ENCODE measurements at regions not wholly inside any gene's neighbourhood (a gene's known extent, or its start where the extent isn't known, plus 50 kb on each side); places are given as distances from the start of the nearest gene placed in this dataset.

DNA sequence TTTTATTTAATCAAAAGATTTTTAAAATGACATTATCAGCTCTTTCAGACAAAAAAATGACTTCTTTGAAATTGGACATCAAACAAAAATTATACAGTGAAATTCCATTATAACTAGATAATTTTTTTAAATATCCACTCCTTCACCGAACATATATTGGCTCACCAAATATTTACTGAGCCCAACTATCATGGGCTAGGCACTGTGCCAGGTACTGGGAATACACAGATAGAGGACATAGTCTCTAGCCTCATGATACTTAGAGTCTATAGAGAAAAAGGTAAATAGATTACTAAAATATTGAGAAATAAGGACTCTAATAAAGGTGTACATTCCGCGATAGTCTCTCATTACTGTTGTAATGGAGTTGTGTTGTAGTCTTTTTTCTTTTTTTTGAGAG is 219.9 kb downstream of the SEC23A start:
- H3K36me3 Mint-ChIP-seq (ENCODE audit: low read depth), result no peaks in the 10 kb centered on the region
- intact Hi-C loops (cut with micrococcal nuclease), result no loop called here
- DNase-seq (ENCODE audit: low spot score), result no peak
- no peaks in the 10 kb centered on the region for H3K4me1 Mint-ChIP-seq (ENCODE audit: low read depth)
- H3K27ac Mint-ChIP-seq, result no peak overlapping the region
- no peaks in the 10 kb centered on the region for H3K9me3 Mint-ChIP-seq
- H3K27me3 Mint-ChIP-seq (ENCODE audit: low read depth), result peaks cover 3% of the 10 kb centered on the region
- no peak overlapping the region for H3K4me3 Mint-ChIP-seq (ENCODE audit: low read depth)

- DNase-seq (ENCODE audit: low spot score), result no peak
- H3K4me1 Mint-ChIP-seq (ENCODE audit: low read depth), result no peaks in the 10 kb centered on the region
- H3K9me3 Mint-ChIP-seq, result no peaks in the 10 kb centered on the region
- no peak overlapping the region for H3K27ac Mint-ChIP-seq
- peaks cover 3% of the 10 kb centered on the region for H3K27me3 Mint-ChIP-seq (ENCODE audit: low read depth)
- no peak overlapping the region for H3K4me3 Mint-ChIP-seq (ENCODE audit: low read depth)
- intact Hi-C loops (cut with micrococcal nuclease), result no loop called here
- H3K36me3 Mint-ChIP-seq (ENCODE audit: low read depth), result no peaks in the 10 kb centered on the region
These were observed 220.5 kb downstream of the SEC23A start for GRCh38 chr14:38882533-38882932.

- Mint-ChIP-seq H3K4me3 (ENCODE audit: low read depth) (no peak overlapping the region), H3K27me3 (ENCODE audit: low read depth) (peaks cover 4% of the 10 kb centered on the region), H3K36me3 (ENCODE audit: low read depth) (no peaks in the 10 kb centered on the region), H3K27ac (no peak overlapping the region), H3K9me3 (no peaks in the 10 kb centered on the region), H3K4me1 (ENCODE audit: low read depth) (no peaks in the 10 kb centered on the region)
- intact Hi-C loops (cut with micrococcal nuclease), result no loop called here
- DNase-seq (ENCODE audit: low spot score), result no peak
These were observed 222.2 kb downstream of the SEC23A start for GRCh38 chr14:38880643-38881524.

GRCh38 chr14:38877744-38878388 is 225.2 kb downstream of the SEC23A start:
- H3K9me3 Mint-ChIP-seq, result no peaks in the 10 kb centered on the region
- H3K27me3 Mint-ChIP-seq (ENCODE audit: low read depth), result peaks cover 5% of the 10 kb centered on the region
- H3K4me3 Mint-ChIP-seq (ENCODE audit: low read depth), result no peak overlapping the region
- no peak overlapping the region for H3K27ac Mint-ChIP-seq
- no peaks in the 10 kb centered on the region for H3K4me1 Mint-ChIP-seq (ENCODE audit: low read depth)
- H3K36me3 Mint-ChIP-seq (ENCODE audit: low read depth), result no peaks in the 10 kb centered on the region
- intact Hi-C loops (cut with micrococcal nuclease), result no loop called here
- no peak for DNase-seq (ENCODE audit: low spot score)

DNA sequence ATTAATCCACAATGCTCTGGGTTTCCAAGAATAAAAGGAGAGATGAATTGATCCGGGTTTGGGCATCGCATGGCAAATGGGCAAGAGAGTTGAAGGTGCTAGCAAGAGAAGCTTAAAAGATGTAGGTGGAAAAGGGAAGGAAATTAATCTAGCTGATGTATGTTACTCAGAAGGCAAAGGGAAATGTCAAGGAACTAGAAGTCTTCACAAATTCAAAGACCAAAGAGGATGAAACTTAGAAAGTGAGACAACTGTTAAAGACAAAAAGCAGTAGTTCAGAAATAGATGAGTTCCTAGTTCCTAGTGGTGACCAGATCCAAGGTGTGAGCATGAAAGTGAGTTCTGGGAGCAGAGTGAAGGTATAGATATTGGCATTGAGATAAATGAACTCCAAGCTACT is 228.3 kb downstream of the SEC23A start:
- intact Hi-C loops (cut with micrococcal nuclease), result no loop called here
- no peaks in the 10 kb centered on the region for H3K36me3 Mint-ChIP-seq (ENCODE audit: low read depth)
- H3K4me3 Mint-ChIP-seq (ENCODE audit: low read depth), result no peak overlapping the region

GRCh38 chr14:38873941-38874612 is 229.0 kb downstream of the SEC23A start:
- no peak for DNase-seq (ENCODE audit: low spot score)
- peaks cover 5% of the 10 kb centered on the region for H3K27me3 Mint-ChIP-seq (ENCODE audit: low read depth)
- H3K36me3 Mint-ChIP-seq (ENCODE audit: low read depth), result no peaks in the 10 kb centered on the region
- H3K27ac Mint-ChIP-seq, result no peak overlapping the region
- H3K9me3 Mint-ChIP-seq, result no peaks in the 10 kb centered on the region
- no peak overlapping the region for H3K4me3 Mint-ChIP-seq (ENCODE audit: low read depth)
- H3K4me1 Mint-ChIP-seq (ENCODE audit: low read depth), result no peaks in the 10 kb centered on the region
- intact Hi-C loops (cut with micrococcal nuclease), result no loop called here

More for the DNA sequence above, 228.3 kb downstream of the SEC23A start:
- H3K27ac Mint-ChIP-seq, result no peak overlapping the region
- peaks cover 5% of the 10 kb centered on the region for H3K27me3 Mint-ChIP-seq (ENCODE audit: low read depth)
- DNase-seq (ENCODE audit: low spot score), result no peak
- no peaks in the 10 kb centered on the region for H3K4me1 Mint-ChIP-seq (ENCODE audit: low read depth)
- no peaks in the 10 kb centered on the region for H3K9me3 Mint-ChIP-seq

- no peaks in the 10 kb centered on the region for H3K9me3 Mint-ChIP-seq
These were observed 232.7 kb downstream of the SEC23A start for GRCh38 chr14:38870296-38870836.

GRCh38 chr14:38868399-38869290 is 234.4 kb downstream of the SEC23A start:
- intact Hi-C loops (cut with micrococcal nuclease), result no loop called here
- Mint-ChIP-seq H3K27me3 (ENCODE audit: low read depth) (no peaks in the 10 kb centered on the region), H3K36me3 (ENCODE audit: low read depth) (no peaks in the 10 kb centered on the region), H3K27ac (no peak overlapping the region), H3K4me3 (ENCODE audit: low read depth) (no peak overlapping the region), H3K4me1 (ENCODE audit: low read depth) (no peaks in the 10 kb centered on the region), H3K9me3 (no peaks in the 10 kb centered on the region)
- DNase-seq (ENCODE audit: low spot score), result no peak

More at GRCh38 chr14:38870296-38870836, 232.7 kb downstream of the SEC23A start:
- DNase-seq (ENCODE audit: low spot score), result no peak
- Mint-ChIP-seq H3K4me1 (ENCODE audit: low read depth) (no peaks in the 10 kb centered on the region), H3K27ac (no peak overlapping the region), H3K4me3 (ENCODE audit: low read depth) (no peak overlapping the region), H3K27me3 (ENCODE audit: low read depth) (no peaks in the 10 kb centered on the region), H3K36me3 (ENCODE audit: low read depth) (no peaks in the 10 kb centered on the region)
- intact Hi-C loops (cut with micrococcal nuclease), result no loop called here

- Mint-ChIP-seq H3K36me3 (ENCODE audit: low read depth) (no peaks in the 10 kb centered on the region), H3K9me3 (no peaks in the 10 kb centered on the region), H3K27ac (no peak overlapping the region), H3K27me3 (ENCODE audit: low read depth) (no peaks in the 10 kb centered on the region), H3K4me1 (ENCODE audit: low read depth) (no peaks in the 10 kb centered on the region), H3K4me3 (ENCODE audit: low read depth) (no peak overlapping the region)
- peak; percentile 30 for DNase-seq (ENCODE audit: low spot score)
- intact Hi-C loops (cut with micrococcal nuclease), result loop anchor here (2.0 kb wide), 1 partner anchor 145 kb away; no protein-coding TSS in a partner anchor
These were observed 235.4 kb downstream of the SEC23A start for GRCh38 chr14:38867561-38868150.

DNA sequence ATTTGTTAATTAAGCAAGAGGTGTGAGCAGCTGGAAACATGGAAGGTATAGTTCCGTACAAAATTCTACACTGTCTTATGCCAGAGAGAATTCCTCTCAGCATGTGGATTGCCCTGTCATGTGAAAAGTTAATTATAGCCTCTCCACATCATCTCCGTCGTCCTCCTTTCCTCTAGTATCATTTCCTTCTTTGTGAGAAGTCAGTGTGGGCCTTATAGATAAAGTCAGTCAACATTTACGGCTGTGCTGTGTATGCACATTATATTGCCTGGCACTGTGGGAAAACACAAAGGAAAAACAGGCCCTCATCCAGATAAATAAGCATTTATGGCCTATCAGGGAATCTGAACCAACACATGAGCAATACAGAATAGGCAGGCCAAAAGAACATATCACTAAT is 236.6 kb downstream of the SEC23A start:
- intact Hi-C loops (cut with micrococcal nuclease), result loop anchor here (2.0 kb wide), 1 partner anchor 144 kb away; no protein-coding TSS in a partner anchor
- no peaks in the 10 kb centered on the region for H3K9me3 Mint-ChIP-seq
- no peak for DNase-seq (ENCODE audit: low spot score)

GRCh38 chr14:38862366-38862765 is 240.7 kb downstream of the SEC23A start:
- no peaks in the 10 kb centered on the region for H3K4me1 Mint-ChIP-seq (ENCODE audit: low read depth)
- H3K36me3 Mint-ChIP-seq (ENCODE audit: low read depth), result no peaks in the 10 kb centered on the region
- H3K27me3 Mint-ChIP-seq (ENCODE audit: low read depth), result no peaks in the 10 kb centered on the region
- intact Hi-C loops (cut with micrococcal nuclease), result no loop called here
- H3K27ac Mint-ChIP-seq, result no peak overlapping the region
- no peak overlapping the region for H3K4me3 Mint-ChIP-seq (ENCODE audit: low read depth)
- H3K9me3 Mint-ChIP-seq, result no peaks in the 10 kb centered on the region
- DNase-seq (ENCODE audit: low spot score), result no peak

More for the DNA sequence above, 236.6 kb downstream of the SEC23A start:
- Mint-ChIP-seq H3K27ac (no peak overlapping the region), H3K36me3 (ENCODE audit: low read depth) (no peaks in the 10 kb centered on the region), H3K4me3 (ENCODE audit: low read depth) (no peak overlapping the region), H3K27me3 (ENCODE audit: low read depth) (no peaks in the 10 kb centered on the region), H3K4me1 (ENCODE audit: low read depth) (no peaks in the 10 kb centered on the region)

GRCh38 chr14:38860530-38860929 is 242.5 kb downstream of the SEC23A start:
- DNase-seq (ENCODE audit: low spot score), result no peak
- H3K27ac Mint-ChIP-seq, result no peak overlapping the region
- no peaks in the 10 kb centered on the region for H3K27me3 Mint-ChIP-seq (ENCODE audit: low read depth)
- no peaks in the 10 kb centered on the region for H3K36me3 Mint-ChIP-seq (ENCODE audit: low read depth)
- intact Hi-C loops (cut with micrococcal nuclease), result no loop called here
- H3K4me3 Mint-ChIP-seq (ENCODE audit: low read depth), result no peak overlapping the region
- H3K9me3 Mint-ChIP-seq, result no peaks in the 10 kb centered on the region
- H3K4me1 Mint-ChIP-seq (ENCODE audit: low read depth), result no peaks in the 10 kb centered on the region

Measured in activated T-helper 2 cell treated with anti-CD3 and anti-CD28 coated beads, Interferon-gamma antibody, Interleukin-2, Interleukin-4, amounts not matched to agents 10 μg/mL and 5 μg/mL and 100 μg/mL, durations not matched to agents 14 hours and 24 hours and 36 hours (primary cell).